IMR-90 (cell line): ENCODE measurements at regions not wholly inside any gene's neighbourhood (a gene's known extent, or its start where the extent isn't known, plus 50 kb on each side); places are given as distances from the start of the nearest gene placed in this dataset.

Experiments used
- CEBPB ChIP-seq: IDR thresholded peaks from 2 replicates; pipeline ENCODE4 v1.6.1; 2012; ENCODE audit warnings: low read depth, low read length, improper control_type of control experiment
- CTCF ChIP-seq: conservative IDR thresholded peaks from 2 replicates; pipeline ENCODE4 v1.5.1; 2012; ENCODE audit warnings: mild to moderate bottlenecking, low read depth, low read length, improper control_type of control experiment
- MAFK ChIP-seq: IDR thresholded peaks from 2 replicates; pipeline ENCODE4 v1.6.1; 2012; ENCODE audit warnings: low read depth, low read length, improper control_type of control experiment
- RAD21 ChIP-seq: IDR thresholded peaks from 2 replicates; pipeline ENCODE4 v1.6.1; 2012; ENCODE audit warnings: low read length, improper control_type of control experiment
- RCOR1 ChIP-seq: IDR thresholded peaks from 2 replicates; pipeline ENCODE4 v1.6.1; 2012; ENCODE audit warnings: mild to moderate bottlenecking, low read length, improper control_type of control experiment; ENCODE audit not compliant: insufficient replicate concordance

GRCh38 chr7:149580328-149580727 lies 82.7 kb upstream of the ZNF746 start:
- TF ChIP-seq CTCF (no peak), MAFK (no peak), RAD21 (no peak), RCOR1 (no peak), CEBPB (no peak)
